VCaP (cell line): ENCODE measurements at regions not wholly inside any gene's neighbourhood (a gene's known extent, or its start where the extent isn't known, plus 50 kb on each side); places are given as distances from the start of the nearest gene placed in this dataset.
"Not testable (repeated sequence)": the region's sequence is repeated elsewhere in the genome, so short reads cannot be mapped to it uniquely, and the experiment has no call there.

Experiments
- H3K27ac ChIP-seq: fragments of 450-650 bp; 2 replicates; pipeline ENCODE4 v1.5.1; 2017
- TF ChIP-seq, protein P1 (sequence below): fragments of 450-650 bp; conservative IDR thresholded peaks from 2 replicates; pipeline ENCODE4 v1.5.1; 2017; ENCODE audit warnings: mild to moderate bottlenecking, moderate library complexity

DNA sequence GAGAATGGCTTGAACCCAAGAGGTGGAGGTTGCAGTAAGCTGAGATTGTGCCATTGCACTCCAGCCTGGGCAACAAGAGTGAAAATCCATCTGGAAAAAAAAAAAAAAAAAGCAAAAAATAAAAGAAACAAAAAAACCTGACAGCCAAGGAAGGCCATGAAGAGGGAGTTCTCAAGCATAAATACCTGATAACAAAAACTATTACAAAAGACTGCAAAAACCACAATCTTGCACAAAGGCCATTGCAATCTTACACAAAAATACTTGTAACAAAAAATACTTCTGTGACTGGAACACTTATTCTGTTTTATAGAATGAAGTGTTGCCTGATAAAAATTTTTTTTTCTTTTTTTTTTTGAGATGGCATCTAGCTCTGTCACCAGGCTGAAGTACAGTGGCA is 61.5 kb upstream of the TSC22D1 start:
- no peak overlapping the region for H3K27ac ChIP-seq
- TF ChIP-seq, protein P1, sequence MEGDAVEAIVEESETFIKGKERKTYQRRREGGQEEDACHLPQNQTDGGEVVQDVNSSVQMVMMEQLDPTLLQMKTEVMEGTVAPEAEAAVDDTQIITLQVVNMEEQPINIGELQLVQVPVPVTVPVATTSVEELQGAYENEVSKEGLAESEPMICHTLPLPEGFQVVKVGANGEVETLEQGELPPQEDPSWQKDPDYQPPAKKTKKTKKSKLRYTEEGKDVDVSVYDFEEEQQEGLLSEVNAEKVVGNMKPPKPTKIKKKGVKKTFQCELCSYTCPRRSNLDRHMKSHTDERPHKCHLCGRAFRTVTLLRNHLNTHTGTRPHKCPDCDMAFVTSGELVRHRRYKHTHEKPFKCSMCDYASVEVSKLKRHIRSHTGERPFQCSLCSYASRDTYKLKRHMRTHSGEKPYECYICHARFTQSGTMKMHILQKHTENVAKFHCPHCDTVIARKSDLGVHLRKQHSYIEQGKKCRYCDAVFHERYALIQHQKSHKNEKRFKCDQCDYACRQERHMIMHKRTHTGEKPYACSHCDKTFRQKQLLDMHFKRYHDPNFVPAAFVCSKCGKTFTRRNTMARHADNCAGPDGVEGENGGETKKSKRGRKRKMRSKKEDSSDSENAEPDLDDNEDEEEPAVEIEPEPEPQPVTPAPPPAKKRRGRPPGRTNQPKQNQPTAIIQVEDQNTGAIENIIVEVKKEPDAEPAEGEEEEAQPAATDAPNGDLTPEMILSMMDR: no peak

DNA sequence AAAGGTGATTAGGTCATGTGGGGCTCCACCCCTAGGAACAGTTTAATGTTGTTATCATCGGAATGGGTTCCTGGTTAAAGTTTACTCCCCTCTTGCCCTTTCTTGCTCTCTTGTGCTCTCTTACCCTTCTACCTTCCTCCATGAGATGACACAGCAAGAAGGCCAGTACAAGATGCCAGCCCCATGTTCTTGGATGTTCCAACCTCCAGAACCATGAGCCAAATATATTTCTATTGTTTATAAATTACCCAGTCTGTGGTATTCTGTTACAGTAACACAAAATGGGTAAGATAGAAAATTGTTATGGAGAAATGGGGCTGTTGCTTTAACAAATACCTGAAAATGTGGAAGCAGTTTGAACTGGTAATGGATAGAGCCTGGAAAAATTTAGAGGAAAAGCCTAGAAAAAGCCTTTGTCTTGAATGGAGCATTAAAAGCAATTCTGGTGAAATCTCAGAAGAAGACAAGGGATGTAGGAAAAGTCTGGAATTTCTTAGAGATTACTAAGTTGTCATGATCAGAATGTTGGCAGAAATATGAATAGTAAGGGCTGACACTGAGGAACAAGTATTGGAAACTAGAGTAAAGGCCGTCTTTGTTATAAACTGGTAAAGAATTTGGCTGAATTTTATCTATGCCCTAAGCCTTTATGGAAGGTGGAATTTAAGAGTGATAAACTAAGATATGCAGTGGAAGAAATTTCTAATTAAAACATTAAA is 53.5 kb upstream of the TSC22D1 start:
- TF ChIP-seq, protein P1: no peak
- no peak overlapping the region for H3K27ac ChIP-seq

DNA sequence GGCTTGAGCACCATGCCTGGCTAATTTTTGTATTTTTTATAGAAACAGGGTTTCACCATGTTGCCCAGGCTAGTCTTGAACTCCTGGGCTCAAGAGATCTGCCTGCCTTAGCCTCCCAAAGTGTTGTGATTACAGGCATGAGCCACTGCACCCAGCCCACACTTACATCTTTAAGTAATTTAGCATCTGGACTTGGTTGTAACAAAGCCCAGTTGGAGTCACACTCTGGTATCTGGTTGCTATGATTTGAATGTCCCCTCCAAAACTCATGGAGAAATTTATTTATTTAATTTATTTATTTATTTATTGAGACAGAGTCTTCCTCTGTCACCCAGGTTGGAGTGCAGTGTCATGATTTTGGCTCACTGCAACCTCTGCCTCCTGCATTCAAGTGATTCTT is 52.7 kb upstream of the TSC22D1 start:
- H3K27ac ChIP-seq: not testable (repeated sequence)

DNA sequence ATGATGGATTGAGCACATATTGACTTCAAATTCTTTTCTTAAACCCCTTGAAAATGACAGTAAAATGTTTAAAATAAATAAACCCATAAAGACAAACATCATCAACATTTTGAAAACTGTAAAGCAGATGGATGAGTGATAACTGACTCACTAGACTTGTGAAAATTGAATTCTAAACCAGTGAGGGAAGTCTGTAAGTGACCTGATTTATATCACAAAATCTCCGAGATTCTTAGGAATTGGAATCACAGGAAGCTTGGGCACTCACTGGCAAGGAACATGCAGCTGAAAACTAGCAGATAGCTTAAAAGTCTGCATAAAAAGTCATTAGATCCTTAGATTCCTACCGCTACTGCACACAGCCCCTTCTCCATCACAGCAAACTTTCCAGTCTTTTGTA is 51.3 kb upstream of the TSC22D1 start:
- TF ChIP-seq, protein P1: no peak
- no peak overlapping the region for H3K27ac ChIP-seq

DNA sequence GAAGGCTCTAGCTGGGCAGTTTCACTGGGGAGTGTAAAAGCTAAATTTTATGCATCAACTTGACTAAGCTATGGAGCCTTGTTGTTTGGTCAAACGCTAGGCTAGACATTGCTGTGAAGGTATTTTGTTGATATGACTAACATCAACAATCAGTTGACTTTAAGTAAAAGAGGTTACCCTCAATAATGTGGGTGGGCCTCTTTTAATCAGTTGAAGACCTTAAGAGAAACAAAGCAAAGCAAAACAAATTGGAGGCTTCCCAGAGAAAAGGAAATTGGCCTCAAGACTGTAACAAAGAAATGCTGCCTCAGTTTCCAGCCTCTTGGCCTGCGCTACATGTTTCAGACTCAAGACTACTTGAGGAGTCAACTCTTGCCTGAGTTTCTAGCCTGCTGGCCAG is 50.0 kb upstream of the TSC22D1 start:
- TF ChIP-seq, protein P1: no peak

More for the DNA sequence above, 50.0 kb upstream of the TSC22D1 start:
- no peak overlapping the region for H3K27ac ChIP-seq
